Osteocyte (in vitro differentiated cells): ENCODE measurements at regions not wholly inside any gene's neighbourhood (a gene's known extent, or its start where the extent isn't known, plus 50 kb on each side); places are given as distances from the start of the nearest gene placed in this dataset.

Experiments
- DNase-seq: peaks from one replicate; pipeline ENCODE4 v3.0.0; 2021; ENCODE audit warnings: mixed read lengths; ENCODE audit not compliant: unreplicated experiment; ENCODE audit errors: extremely low spot score
- H3K27ac Mint-ChIP-seq: one replicate; pipeline ENCODE4 v1.8.0; 2021; ENCODE audit warnings: mild to moderate bottlenecking, mixed read lengths; ENCODE audit not compliant: unreplicated experiment
- H3K27me3 Mint-ChIP-seq: one replicate; pipeline ENCODE4 v1.8.0; 2021; ENCODE audit warnings: mixed read lengths; ENCODE audit not compliant: unreplicated experiment
- H3K36me3 Mint-ChIP-seq: one replicate; pipeline ENCODE4 v1.8.0; 2021; ENCODE audit warnings: mixed read lengths; ENCODE audit not compliant: unreplicated experiment
- H3K4me1 Mint-ChIP-seq: one replicate; pipeline ENCODE4 v1.8.0; 2021; ENCODE audit warnings: mixed read lengths; ENCODE audit not compliant: unreplicated experiment
- H3K4me3 Mint-ChIP-seq: one replicate; pipeline ENCODE4 v1.8.0; 2021; ENCODE audit warnings: mild to moderate bottlenecking, moderate library complexity, mixed read lengths; ENCODE audit not compliant: unreplicated experiment
- H3K9me3 Mint-ChIP-seq: one replicate; pipeline ENCODE4 v1.8.0; 2021; ENCODE audit warnings: mixed read lengths; ENCODE audit not compliant: unreplicated experiment
- CTCF ChIP-seq: fragments of 200-600 bp; sonication (generic); IDR thresholded peaks from 2 replicates; pipeline ENCODE4 v1.5.0; 2021; ENCODE audit warnings: antibody characterized with exemption, mild to moderate bottlenecking, moderate library complexity

GRCh38 chr3:164478323-164478722 lies 600.0 kb downstream of the SI start:
- no peak for TF ChIP-seq CTCF
- Mint-ChIP-seq H3K27me3 (no peaks in the 10 kb centered on the region), H3K27ac (no peak overlapping the region), H3K4me3 (no peak overlapping the region), H3K36me3 (no peaks in the 10 kb centered on the region), H3K9me3 (peaks cover 6% of the 10 kb centered on the region), H3K4me1 (peaks cover 25% of the 10 kb centered on the region)
- no peak for DNase-seq

GRCh38 chr3:164477403-164477802 lies 600.9 kb downstream of the SI start:
- Mint-ChIP-seq H3K27me3 (no peaks in the 10 kb centered on the region), H3K4me1 (peaks cover 25% of the 10 kb centered on the region), H3K9me3 (peaks cover 4% of the 10 kb centered on the region), H3K27ac (no peak overlapping the region), H3K36me3 (no peaks in the 10 kb centered on the region), H3K4me3 (no peak overlapping the region)
- no peak for DNase-seq
- no peak for TF ChIP-seq CTCF

- Mint-ChIP-seq H3K36me3 (no peaks in the 10 kb centered on the region), H3K4me1 (peaks cover 25% of the 10 kb centered on the region), H3K4me3 (no peak overlapping the region), H3K27me3 (no peaks in the 10 kb centered on the region), H3K27ac (no peak overlapping the region), H3K9me3 (peaks cover 4% of the 10 kb centered on the region)
- TF ChIP-seq CTCF = no peak
- no peak for DNase-seq
Observed at GRCh38 chr3:164476631-164477030, 601.7 kb downstream of the SI start.

- Mint-ChIP-seq H3K27me3 (no peaks in the 10 kb centered on the region), H3K27ac (no peak overlapping the region), H3K4me3 (no peak overlapping the region), H3K36me3 (peaks cover 1% of the 10 kb centered on the region), H3K9me3 (peaks cover 21% of the 10 kb centered on the region), H3K4me1 (peaks cover 27% of the 10 kb centered on the region)
- no peak for TF ChIP-seq CTCF
- no peak for DNase-seq
Observed at GRCh38 chr3:164470471-164470870, 607.8 kb downstream of the SI start.

GRCh38 chr3:164468055-164468454 lies 610.2 kb downstream of the SI start:
- TF ChIP-seq CTCF = no peak
- H3K36me3 Mint-ChIP-seq = peaks cover 1% of the 10 kb centered on the region
- H3K4me3 Mint-ChIP-seq = no peak overlapping the region
- no peak for DNase-seq
- H3K27me3 Mint-ChIP-seq = no peaks in the 10 kb centered on the region
- peaks cover 32% of the 10 kb centered on the region for H3K4me1 Mint-ChIP-seq
- H3K9me3 Mint-ChIP-seq = peaks cover 21% of the 10 kb centered on the region
- H3K27ac Mint-ChIP-seq = no peak overlapping the region
